HCT116 (cell line): ENCODE measurements at regions not wholly inside any gene's neighbourhood (a gene's known extent, or its start where the extent isn't known, plus 50 kb on each side); places are given as distances from the start of the nearest gene placed in this dataset.
A peak's percentile ranks its signal among the peaks of the same experiment; 100 is the strongest.

ENCODE experiments used
- ATAC-seq: fragments of 200-7000 bp; cut with Tn5 transposase; 2 replicates; pipeline ENCODE4 v1.9.1; 2020; ENCODE audit warnings: mild to moderate bottlenecking, moderate library complexity
- BruUV-seq: library from RNA; stranded (reverse); fragments of 400-500 nt; replicated peaks from 2 replicates; lab custom pipeline; 2021; lab: Mats Ljungman, UMichigan
- CTCF ChIA-PET: fragments of 300-600 bp; sonication (Branson Sonifier 250); formaldehyde crosslinking; loops from one replicate; lab custom pipeline; 2021; ENCODE audit warnings: antibody characterized with exemption; lab: Charles Lee
- POLR2A ChIA-PET: fragments of 300-600, 350-600 bp; sonication (Branson Sonifier 250); formaldehyde crosslinking; loops from one replicate; lab custom pipeline; 2021; ENCODE audit warnings: antibody characterized with exemption; lab: Charles Lee
- RAD21 ChIA-PET, 2 experiments: fragments of 300-600 bp; sonication (Branson Sonifier 250); formaldehyde crosslinking; loops; one replicate each; lab custom pipeline; 2023; ENCODE audit warnings: low total read pairs in 2 of 2; ENCODE audit not compliant: uncharacterized antibody in 2 of 2, unreplicated experiment in 2 of 2, low non-redundant PET in 1 of 2; lab: Charles Lee
- DNase-seq: peaks from one replicate; pipeline ENCODE4 v3.0.0-alpha.2; 2010; ENCODE audit warnings: low read depth, low spot score
- H2AFZ ChIP-seq: fragments of 200-600 bp; shearing (Covaris generic), sonication (generic); 2 replicates; pipeline ENCODE4 v1.6.1; 2017; ENCODE audit warnings: low read depth, mixed run types, mixed read lengths, antibody characterized with exemption, low read length; ENCODE audit not compliant: poor library complexity, severe bottlenecking
- H3K27ac ChIP-seq: 2 replicates; pipeline ENCODE4 v1.5.1; 2012; ENCODE audit warnings: low read depth, low read length
- H3K27me3 ChIP-seq: fragments of 200-600 bp; sonication (generic); 2 replicates; pipeline ENCODE4 v1.6.1; 2016; ENCODE audit warnings: mixed run types, low read length, mixed read lengths; ENCODE audit not compliant: insufficient read depth
- H3K36me3 ChIP-seq, 2 experiments: fragments of 200-500 bp in 1 of 2; fragments of 200-600 bp in 1 of 2; sonication (Bioruptor generic) in 1 of 2; sonication (generic) in 1 of 2; 2 replicates each; pipeline versions ENCODE4 v1.5.1 to v1.6.1; 2014 to 2016; ENCODE audit warnings: low read length in 2 of 2, inconsistent platforms in 1 of 2, mixed read lengths in 1 of 2, mixed run types in 1 of 2; ENCODE audit not compliant: insufficient read depth in 2 of 2, control insufficient read depth in 1 of 2
- H3K4me1 ChIP-seq, 2 experiments: fragments of 200-600 bp in 1 of 2; sonication (generic) in 1 of 2; 2 replicates each; pipeline versions ENCODE4 v1.5.1 to v1.6.1; 2012 to 2017; ENCODE audit warnings: low read length in 2 of 2, inconsistent platforms in 1 of 2, mild to moderate bottlenecking in 1 of 2, mixed read lengths in 1 of 2, mixed run types in 1 of 2, moderate library complexity in 1 of 2; ENCODE audit not compliant: insufficient read depth in 2 of 2, control insufficient read depth in 1 of 2
- H3K4me2 ChIP-seq: fragments of 200-600 bp; sonication (generic); 2 replicates; pipeline ENCODE4 v1.6.1; 2017; ENCODE audit warnings: mixed run types, low read length, mixed read lengths
- H3K4me3 ChIP-seq, 2 experiments: fragments of 200-600 bp in 1 of 2; sonication (generic) in 1 of 2; replicated peaks in 1 of 2; 2 replicates each; pipeline ENCODE4 v1.5.1; 2011 to 2016; ENCODE audit warnings: low read length in 2 of 2, control low read depth in 1 of 2, low read depth in 1 of 2, mild to moderate bottlenecking in 1 of 2, mixed read lengths in 1 of 2, mixed run types in 1 of 2
- H3K79me2 ChIP-seq: fragments of 200-600 bp; sonication (generic); 2 replicates; pipeline ENCODE4 v1.6.1; 2017; ENCODE audit warnings: mild to moderate bottlenecking, mixed run types, low read length, moderate library complexity, mixed read lengths; ENCODE audit not compliant: insufficient read depth
- H3K9ac ChIP-seq: fragments of 200-600 bp; sonication (generic); 2 replicates; pipeline ENCODE4 v1.6.1; 2016; ENCODE audit warnings: low read length, mixed read lengths
- H3K9me2 ChIP-seq: fragments of 200-600 bp; sonication (generic), shearing (Covaris generic); 2 replicates; pipeline ENCODE4 v1.6.1; 2017; ENCODE audit warnings: mixed run types, mild to moderate bottlenecking, moderate library complexity; ENCODE audit not compliant: insufficient read depth
- H3K9me3 ChIP-seq, 2 experiments: fragments of 200-500 bp in 1 of 2; fragments of 200-600 bp in 1 of 2; sonication (Bioruptor generic) in 1 of 2; sonication (generic) in 1 of 2; 2 replicates each; pipeline ENCODE4 v1.6.1; 2014 to 2017; ENCODE audit warnings: low read length in 2 of 2, mixed read lengths in 2 of 2, inconsistent platforms in 1 of 2, low read depth in 1 of 2, mild to moderate bottlenecking in 1 of 2, mixed run types in 1 of 2, moderate library complexity in 1 of 2; ENCODE audit not compliant: control insufficient read depth in 1 of 2, insufficient read depth in 1 of 2
- H4K20me1 ChIP-seq: fragments of 200-600 bp; sonication (generic), shearing (Covaris generic); 2 replicates; pipeline ENCODE4 v1.6.1; 2017; ENCODE audit warnings: mixed run types, mild to moderate bottlenecking, moderate library complexity; ENCODE audit not compliant: insufficient read depth
- CBX3 ChIP-seq: IDR thresholded peaks from 2 replicates; pipeline ENCODE4 v1.6.1; 2012; ENCODE audit warnings: low read depth
- CTCF ChIP-seq, 3 experiments: fragments of 200-600 bp in 1 of 3; sonication (generic) in 1 of 3; IDR thresholded peaks in 2 of 3; conservative IDR thresholded peaks in 1 of 3; 2 replicates each; pipeline ENCODE4 v1.5.1; 2012 to 2017; ENCODE audit warnings: low read depth in 2 of 3, low read length in 2 of 3, antibody characterized with exemption in 1 of 3, borderline replicate concordance in 1 of 3, control low read depth in 1 of 3, mild to moderate bottlenecking in 1 of 3, mixed read lengths in 1 of 3, mixed run types in 1 of 3, moderate library complexity in 1 of 3; ENCODE audit not compliant: insufficient read depth in 1 of 3
- EGR1 ChIP-seq: IDR thresholded peaks from 2 replicates; pipeline ENCODE4 v1.6.1; 2012; ENCODE audit warnings: low read depth
- ELF1 ChIP-seq: IDR thresholded peaks from 2 replicates; pipeline ENCODE4 v1.6.1; 2012; ENCODE audit warnings: low read depth, borderline replicate concordance
- EZH2 ChIP-seq: fragments of 200-600 bp; sonication (generic); IDR thresholded peaks from 2 replicates; pipeline ENCODE4 v1.6.1; 2017; ENCODE audit warnings: antibody characterized with exemption, mixed run types
- FOSL1 ChIP-seq: IDR thresholded peaks from 2 replicates; pipeline ENCODE4 v1.6.1; 2012; ENCODE audit warnings: low read depth
- MAX ChIP-seq: IDR thresholded peaks from 2 replicates; pipeline ENCODE4 v1.6.1; 2012
- POLR2AphosphoS5 ChIP-seq: IDR thresholded peaks from 2 replicates; pipeline ENCODE4 v1.6.1; 2011; ENCODE audit warnings: mild to moderate bottlenecking, low read depth, low read length, moderate library complexity
- RAD21 ChIP-seq: IDR thresholded peaks from 2 replicates; pipeline ENCODE4 v1.6.1; 2012; ENCODE audit warnings: low read depth, mild to moderate bottlenecking
- SIN3A ChIP-seq: IDR thresholded peaks from 2 replicates; pipeline ENCODE4 v1.6.1; 2012; ENCODE audit warnings: low read depth
- SP1 ChIP-seq: IDR thresholded peaks from 2 replicates; pipeline ENCODE4 v1.6.1; 2012; ENCODE audit warnings: low read depth
- TCF7L2 ChIP-seq: IDR thresholded peaks from 2 replicates; pipeline ENCODE4 v1.7.0; 2011; ENCODE audit warnings: borderline replicate concordance, inconsistent platforms; ENCODE audit not compliant: insufficient read depth, insufficient read length; ENCODE audit errors: extremely low read depth
- ZNF274 ChIP-seq: fragments of 200-500 bp; sonication (Bioruptor generic); IDR thresholded peaks from 2 replicates; pipeline ENCODE4 v1.6.1; 2014; ENCODE audit warnings: mild to moderate bottlenecking, low read depth, low read length, inconsistent platforms
- intact Hi-C: fragments of 100-400 bp; cut with micrococcal nuclease; formaldehyde crosslinking; loops from 2 replicates; pipeline ENCODE4 v1.10.0; 2022

- RAD21 ChIA-PET = no interaction called here
- H3K9me2 ChIP-seq = no peaks in the 10 kb centered on the region
- TF ChIP-seq TCF7L2 (no peak), CTCF (IDR thresholded peaks at IDR 0.05 in 2 of 3, conservative IDR thresholded peaks at IDR 0.05 in 1 of 3; ENCODE audit: borderline replicate concordance in 1 of 3, insufficient read depth in 1 of 3, low read depth in 2 of 3, low read length in 2 of 3) (peak; percentile 6 to 56 (median 19); a peak in 3 of 6 replicates), RAD21 (peak; percentile 46), EGR1 (no peak)
- TF ChIP-seq, all 23 proteins: peak for 2
- H3K79me2 ChIP-seq = no peaks in the 10 kb centered on the region
- POLR2A ChIA-PET = no interaction called here
- H3K36me3 ChIP-seq = no peaks in the 10 kb centered on the region
- CTCF ChIA-PET = interaction anchor here (1.0 kb wide), 1 partner anchor 85 kb away, joined by 3 read pairs; no protein-coding TSS in a partner anchor
- H3K4me3 ChIP-seq = no peak overlapping the region
- no peaks in the 10 kb centered on the region for H3K4me1 ChIP-seq
- no TSS peak for BruUV-seq
- intact Hi-C loops = loop anchor here (5.0 kb wide), 1 partner anchor 367 kb away; no protein-coding TSS in a partner anchor
- DNase-seq = peak; percentile 15
- no peak overlapping the region for H3K27ac ChIP-seq
- no peaks in the 10 kb centered on the region for H4K20me1 ChIP-seq
- 0 out of 2 replicates have a peak, but pooled peaks have one; percentile 52 for ATAC-seq
- H3K4me2 ChIP-seq = no peak overlapping the region
- H2AFZ ChIP-seq = no peak overlapping the region
- H3K27me3 ChIP-seq = no peaks in the 10 kb centered on the region
- H3K9ac ChIP-seq = no peak overlapping the region
- no peaks in the 10 kb centered on the region for H3K9me3 ChIP-seq
These were observed 91.7 kb upstream of the SEL1L start for GRCh38 chr14:81625343-81625742.

GRCh38 chr14:81632157-81632556 lies 98.5 kb upstream of the SEL1L start:
- ATAC-seq (no peak), DNase-seq (no peak)
- Histone ChIP-seq H3K9ac (no peak overlapping the region), H4K20me1 (no peaks in the 10 kb centered on the region), H3K27me3 (no peaks in the 10 kb centered on the region), H2AFZ (no peak overlapping the region), H3K4me2 (no peak overlapping the region), H3K9me2 (no peaks in the 10 kb centered on the region), H3K9me3 (no peaks in the 10 kb centered on the region), H3K4me3 (no peak overlapping the region), H3K4me1 (no peaks in the 10 kb centered on the region), H3K36me3 (no peaks in the 10 kb centered on the region), H3K27ac (no peak overlapping the region), H3K79me2 (no peaks in the 10 kb centered on the region)
- RAD21 ChIA-PET = no interaction called here
- POLR2A ChIA-PET = no interaction called here
- no TSS peak for BruUV-seq
- intact Hi-C loops = no loop called here
- CTCF ChIA-PET = no interaction called here
- TF ChIP-seq EZH2 = no peak
- no peak for TF ChIP-seq POLR2AphosphoS5
- TF ChIP-seq CBX3 = no peak
- no peak for TF ChIP-seq RAD21
- TF ChIP-seq CTCF (IDR thresholded peaks at IDR 0.05 in 2 of 3, conservative IDR thresholded peaks at IDR 0.05 in 1 of 3; ENCODE audit: borderline replicate concordance in 1 of 3, insufficient read depth in 1 of 3, low read depth in 2 of 3, low read length in 2 of 3) = no peak
- TF ChIP-seq SIN3A = no peak
- no peak for TF ChIP-seq FOSL1
- TF ChIP-seq EGR1 = no peak
- no peak for TF ChIP-seq MAX
- TF ChIP-seq SP1 = no peak
- no peak for TF ChIP-seq ELF1
- TF ChIP-seq ZNF274 = no peak
